ENCODE measurements at regions not wholly inside any gene's neighbourhood (a gene's known extent, or its start where the extent isn't known, plus 50 kb on each side); places are given as distances from the start of the nearest gene placed in this dataset.

GRCh38 chr9:28053096-28053777 lies 480.0 kb upstream of the C9orf72 start:
- TF ChIP-seq, protein P1, sequence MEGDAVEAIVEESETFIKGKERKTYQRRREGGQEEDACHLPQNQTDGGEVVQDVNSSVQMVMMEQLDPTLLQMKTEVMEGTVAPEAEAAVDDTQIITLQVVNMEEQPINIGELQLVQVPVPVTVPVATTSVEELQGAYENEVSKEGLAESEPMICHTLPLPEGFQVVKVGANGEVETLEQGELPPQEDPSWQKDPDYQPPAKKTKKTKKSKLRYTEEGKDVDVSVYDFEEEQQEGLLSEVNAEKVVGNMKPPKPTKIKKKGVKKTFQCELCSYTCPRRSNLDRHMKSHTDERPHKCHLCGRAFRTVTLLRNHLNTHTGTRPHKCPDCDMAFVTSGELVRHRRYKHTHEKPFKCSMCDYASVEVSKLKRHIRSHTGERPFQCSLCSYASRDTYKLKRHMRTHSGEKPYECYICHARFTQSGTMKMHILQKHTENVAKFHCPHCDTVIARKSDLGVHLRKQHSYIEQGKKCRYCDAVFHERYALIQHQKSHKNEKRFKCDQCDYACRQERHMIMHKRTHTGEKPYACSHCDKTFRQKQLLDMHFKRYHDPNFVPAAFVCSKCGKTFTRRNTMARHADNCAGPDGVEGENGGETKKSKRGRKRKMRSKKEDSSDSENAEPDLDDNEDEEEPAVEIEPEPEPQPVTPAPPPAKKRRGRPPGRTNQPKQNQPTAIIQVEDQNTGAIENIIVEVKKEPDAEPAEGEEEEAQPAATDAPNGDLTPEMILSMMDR (IDR thresholded peaks at IDR 0.05): no peak
- TF ChIP-seq POLR2A (IDR thresholded peaks at IDR 0.05): no peak

Data from testis (tissue), 2 donors.